ENCODE measurements at regions not wholly inside any gene's neighbourhood (a gene's known extent, or its start where the extent isn't known, plus 50 kb on each side); places are given as distances from the start of the nearest gene placed in this dataset.
"Not testable (repeated sequence)": the region's sequence is repeated elsewhere in the genome, so short reads cannot be mapped to it uniquely, and the experiment has no call there.

DNA sequence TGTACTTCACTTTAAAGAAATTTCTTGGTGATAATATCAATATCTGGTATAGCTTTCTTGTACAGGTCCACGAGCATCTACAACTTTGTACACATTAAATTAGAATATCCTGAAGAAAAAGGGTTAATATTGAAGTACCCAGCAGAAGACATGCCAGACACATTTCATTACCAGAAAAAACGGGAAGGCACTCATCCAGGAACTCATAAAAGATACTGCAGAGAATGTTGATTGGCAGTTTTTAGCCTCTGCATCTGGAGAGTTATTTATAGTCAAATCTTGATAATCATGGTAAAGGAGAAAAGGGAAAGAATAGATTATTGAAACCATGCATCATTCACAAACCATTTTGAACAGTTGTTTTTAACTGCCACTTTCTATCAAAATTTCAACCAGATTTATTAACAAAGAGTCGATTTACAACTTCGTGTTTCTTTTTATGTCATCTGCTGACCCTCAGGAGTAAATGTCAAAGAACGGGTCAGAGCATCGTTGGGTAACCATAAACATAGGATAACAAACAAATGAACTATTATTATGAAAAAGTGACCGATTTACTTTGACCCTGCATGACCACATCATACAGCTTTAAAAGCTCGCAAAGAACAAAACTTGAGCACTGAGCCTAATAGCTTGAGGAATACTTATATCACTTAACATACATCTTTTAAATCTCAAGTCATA is 229.2 kb upstream of the SGK1 start:
- no peak for DNase-seq

DNA sequence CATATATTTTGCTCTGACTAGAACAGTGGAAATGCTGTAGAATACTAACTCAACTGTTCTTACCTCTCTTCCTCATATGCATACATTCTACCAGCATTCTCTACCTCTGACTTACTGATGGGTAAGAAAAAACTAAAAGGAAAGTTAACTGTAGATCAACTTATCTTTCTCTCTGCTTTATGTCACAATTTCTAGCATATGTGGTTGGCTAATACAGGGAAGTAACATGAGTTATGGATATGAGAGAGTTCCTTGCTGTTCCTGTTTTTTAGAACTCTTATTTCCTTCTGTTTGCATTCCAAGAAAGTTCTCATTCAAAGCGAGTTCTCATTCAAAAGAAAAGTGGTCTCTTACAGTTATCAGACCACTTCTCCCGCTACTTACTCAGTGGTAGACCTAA is 226.8 kb upstream of the SGK1 start:
- peak; percentile 5 for DNase-seq

DNA sequence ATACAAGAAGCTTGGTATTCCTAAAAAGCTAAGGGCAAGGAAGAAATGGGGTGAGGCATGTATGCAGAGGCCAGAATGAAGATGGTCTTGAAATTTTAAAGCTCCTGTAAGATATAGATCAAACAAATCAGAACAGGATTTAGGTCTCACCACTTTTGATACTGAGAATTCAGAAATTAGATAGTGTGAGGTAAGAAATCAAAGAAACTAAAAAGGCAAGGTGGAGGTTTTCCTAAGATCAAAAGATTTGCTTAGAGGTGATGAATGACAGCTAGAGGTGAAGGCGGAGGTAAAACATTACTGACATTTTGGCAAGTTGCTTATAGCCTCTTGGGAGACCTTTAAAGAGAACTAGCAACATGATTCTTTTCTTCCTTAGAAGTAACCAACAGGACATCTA is 225.2 kb upstream of the SGK1 start:
- DNase-seq = no peak

DNA sequence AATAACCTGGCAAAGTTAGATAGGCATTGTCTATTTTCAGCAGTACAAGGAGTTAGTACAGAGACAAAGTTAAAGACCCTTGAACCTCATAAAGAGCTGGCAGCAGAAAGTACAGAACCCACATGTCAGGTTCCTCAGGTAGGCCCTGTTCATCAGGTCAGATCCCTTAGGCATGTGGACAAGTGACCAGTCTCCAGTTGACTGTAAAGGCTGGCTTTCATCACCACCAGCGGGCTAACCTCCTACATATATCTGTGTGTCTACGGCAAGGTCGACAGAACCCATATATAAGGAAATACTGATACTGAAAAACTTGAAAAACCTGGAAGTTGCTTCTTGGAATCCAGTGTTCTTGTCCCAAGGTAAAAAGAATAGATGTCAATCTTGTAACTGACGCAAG is 223.1 kb upstream of the SGK1 start:
- DNase-seq = no peak

DNA sequence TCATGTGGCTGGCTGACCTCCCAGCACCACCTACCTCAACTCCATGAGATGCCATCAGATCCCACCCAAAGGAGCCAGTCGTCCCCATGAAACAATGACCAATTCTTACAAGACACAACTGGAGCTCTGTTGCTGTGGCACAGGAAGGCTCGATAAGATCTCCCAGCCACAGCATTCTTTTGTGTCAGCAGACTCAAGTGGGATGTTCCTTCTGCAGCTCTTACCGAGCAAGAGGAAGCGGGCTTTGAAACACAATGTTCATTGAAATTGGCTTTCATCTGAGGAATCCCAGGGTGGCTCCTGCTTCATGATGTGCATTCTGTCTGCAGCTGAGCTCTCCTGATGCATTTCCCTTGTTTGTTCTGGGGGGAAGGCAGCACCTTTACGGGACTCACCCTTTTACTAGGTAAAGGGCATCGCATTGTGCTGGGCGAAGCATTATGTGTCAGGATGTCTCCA is 222.0 kb upstream of the SGK1 start:
- DNase-seq = peak; percentile 53

DNA sequence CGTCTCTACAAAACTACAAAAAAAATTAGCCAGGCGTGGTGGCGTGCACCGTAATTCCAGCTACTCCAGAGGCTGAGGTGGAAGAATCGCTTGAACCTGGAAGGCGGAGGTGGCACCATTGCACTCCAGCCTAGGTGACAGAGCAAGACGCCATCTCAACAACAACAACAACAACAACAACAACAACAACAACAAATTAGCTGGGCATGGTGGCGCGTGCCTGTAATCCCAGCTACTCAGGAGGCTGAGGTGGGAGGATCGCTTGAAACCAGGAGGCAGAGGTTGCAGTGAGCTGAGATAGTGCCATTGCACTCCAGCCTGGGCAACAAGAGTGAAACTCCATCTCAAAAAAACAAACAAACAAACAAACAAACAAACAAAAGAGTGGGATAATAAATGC is 219.9 kb upstream of the SGK1 start:
- DNase-seq = not testable (repeated sequence)

DNA sequence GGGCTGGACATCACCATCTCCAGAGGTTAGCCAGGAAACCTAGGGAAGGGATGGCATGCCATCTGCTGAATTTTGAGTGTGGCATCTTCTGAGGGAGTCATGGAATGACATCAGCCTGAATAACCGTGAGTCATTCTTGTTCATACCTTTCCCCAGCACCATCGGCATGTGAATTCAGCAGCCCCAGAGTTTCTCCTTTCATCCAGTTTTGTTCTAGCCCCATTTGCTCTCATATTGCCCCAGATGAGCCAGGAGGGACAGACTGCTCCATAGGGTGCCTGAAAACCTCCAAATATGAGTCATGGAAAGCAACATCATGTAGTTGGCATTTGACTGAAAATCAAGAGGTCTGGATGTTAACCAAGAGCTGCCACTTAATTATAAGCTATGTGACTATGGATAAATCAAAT is 219.2 kb upstream of the SGK1 start:
- no peak for DNase-seq

DNA sequence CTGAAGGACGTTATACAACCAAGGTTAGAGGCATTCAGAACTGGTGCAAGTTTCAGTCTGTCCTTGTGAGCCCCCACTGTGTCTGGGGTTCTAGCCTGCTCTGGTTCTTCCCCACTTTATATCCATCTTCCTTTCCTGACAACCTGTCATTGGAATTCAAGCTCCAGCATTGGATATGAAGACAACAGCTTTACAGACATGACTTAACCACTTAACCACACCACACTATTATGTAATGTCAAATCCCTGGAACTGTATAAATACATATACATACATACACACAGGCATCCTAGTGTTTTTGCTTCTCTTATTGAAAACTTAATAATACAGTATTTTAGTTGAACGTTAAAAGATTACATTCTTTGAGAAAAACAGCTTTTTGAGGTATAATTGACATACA is 217.9 kb upstream of the SGK1 start:
- peak; percentile 9 for DNase-seq

DNA sequence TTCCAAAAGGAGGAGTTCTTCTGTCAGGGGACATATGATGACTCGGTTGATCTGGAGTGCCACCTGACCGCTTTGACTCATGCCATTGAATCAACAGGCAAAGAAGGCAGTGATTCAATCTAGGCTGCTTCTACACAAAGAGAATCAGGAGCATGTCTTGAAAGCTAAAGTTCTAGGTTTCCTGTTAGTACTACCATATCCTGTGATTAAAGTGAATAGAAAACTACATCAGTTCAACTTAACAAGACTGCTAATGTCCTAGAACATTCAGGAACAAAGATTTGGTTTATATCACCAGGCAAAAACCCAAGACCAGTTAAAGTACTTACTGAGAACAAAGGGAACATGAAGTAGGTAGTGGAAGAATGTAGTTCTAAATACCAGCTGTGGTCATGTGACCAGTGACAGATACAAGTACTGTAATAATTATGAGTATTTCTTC is 216.8 kb upstream of the SGK1 start:
- no peak for DNase-seq

DNA sequence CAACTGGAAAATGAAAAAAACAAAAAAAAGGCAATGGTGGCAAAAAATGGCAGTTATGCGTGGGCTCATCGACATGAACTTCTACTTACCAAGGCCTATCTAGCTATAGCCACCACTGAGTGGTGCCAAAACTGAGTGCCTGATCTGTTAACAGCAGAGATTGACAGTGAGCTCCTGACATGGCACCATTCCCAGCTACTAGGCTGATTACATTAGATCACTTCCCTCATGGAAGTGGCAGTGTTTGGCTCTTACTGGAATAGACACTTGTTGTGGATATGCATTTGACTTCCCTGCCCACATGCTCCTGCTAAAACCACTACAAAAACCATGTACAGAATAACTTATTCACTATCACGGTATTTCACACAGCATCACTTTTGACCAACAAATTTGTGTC is 216.1 kb upstream of the SGK1 start:
- no peak for DNase-seq

DNA sequence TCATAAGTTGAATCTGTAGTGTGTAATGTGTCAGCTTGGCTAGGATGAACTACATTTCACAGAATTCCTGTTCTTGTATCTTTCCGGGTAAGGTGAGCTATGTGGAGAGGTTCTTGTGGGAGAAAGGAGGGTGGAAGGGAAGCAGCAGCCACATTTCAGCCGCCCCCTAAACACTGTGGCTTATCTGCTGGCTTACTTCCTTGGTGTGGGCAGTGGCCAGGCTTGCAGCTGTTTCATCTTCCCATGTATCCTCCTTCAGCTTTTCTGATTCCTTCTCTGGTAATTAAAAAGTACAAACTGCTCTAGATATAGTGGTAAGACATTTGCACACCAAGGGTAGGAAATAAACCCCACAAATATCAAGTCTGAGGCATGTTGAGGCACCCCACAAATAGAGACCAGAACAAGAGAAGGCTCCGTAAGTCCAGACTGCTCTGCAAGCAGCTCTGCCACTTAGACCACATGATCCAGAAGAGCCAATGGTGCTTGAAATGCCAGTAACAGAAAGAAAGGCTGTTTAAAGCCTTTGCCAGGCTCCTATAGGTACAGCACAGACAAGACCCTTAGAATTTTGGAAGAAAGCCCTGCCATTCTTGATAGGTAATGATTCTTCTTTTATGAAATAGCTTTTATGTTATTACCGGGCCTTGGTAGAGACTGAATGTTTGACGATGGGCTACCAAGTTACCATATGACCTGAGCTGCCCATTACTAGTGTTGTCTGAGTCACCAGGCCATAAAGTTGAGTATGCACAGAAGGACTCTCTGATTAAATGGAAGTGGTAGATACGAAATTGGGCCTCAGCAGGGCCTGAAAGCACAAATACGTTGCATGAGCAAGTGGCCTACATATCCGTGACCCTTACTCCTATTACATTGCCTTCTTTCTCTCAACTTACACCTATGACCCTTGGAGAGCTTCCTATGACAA is 215.0 kb upstream of the SGK1 start:
- no peak for DNase-seq

DNA sequence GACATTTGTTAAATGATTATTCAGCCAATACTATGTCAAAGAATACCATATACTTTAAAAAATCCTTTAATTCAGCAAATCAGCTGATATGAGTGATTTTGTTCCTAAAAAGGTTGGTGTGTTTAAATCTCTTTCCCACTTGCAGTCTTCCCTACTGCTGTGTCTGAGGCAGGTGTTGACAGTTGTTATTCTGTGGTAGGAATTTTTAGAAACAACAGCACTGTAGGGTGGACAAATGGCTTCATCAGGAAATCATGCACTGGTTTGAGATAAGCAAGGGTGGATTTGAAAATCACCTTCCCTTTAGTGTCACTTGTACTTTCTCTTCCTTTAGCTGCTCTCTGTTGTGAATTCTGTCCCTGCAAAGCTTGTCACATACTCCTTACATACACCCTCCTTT is 213.7 kb upstream of the SGK1 start:
- DNase-seq = no peak

DNA sequence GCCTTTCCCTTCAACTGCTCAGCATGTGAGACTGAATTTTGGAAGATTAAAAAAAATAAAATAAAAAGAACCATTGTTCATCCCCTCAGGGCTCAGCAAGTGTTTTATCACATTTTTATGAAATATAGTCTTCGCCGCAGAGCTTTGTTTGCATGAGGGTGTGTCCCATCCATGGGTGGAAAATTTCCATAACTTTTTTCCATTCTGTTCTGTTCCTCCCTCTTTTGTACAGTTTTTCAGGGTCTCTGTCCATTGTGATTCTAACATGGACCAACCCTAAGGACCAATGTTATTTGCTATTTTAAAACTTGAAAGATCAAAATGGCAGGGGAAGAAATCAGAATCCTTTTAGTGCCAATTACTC is 213.3 kb upstream of the SGK1 start:
- no peak for DNase-seq

DNA sequence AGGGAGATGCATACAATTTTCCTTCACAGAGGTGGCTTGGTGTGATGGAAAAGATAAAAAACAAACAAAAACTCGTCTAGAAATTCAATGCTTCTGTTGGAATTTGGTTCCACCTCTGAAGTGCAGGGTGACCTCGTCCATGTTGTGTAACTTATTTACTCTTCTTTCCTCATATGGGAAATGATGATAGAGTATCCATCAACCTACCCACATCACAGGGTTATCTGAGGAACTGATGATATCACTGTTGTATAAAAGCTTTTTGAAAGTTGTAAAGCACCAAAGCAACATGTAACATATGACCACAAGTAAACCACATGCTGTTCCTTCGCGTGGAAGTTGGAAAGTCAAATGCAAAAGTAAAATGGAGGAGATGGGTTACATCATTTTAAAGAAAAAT is 212.0 kb upstream of the SGK1 start:
- peak; percentile 14 for DNase-seq

DNA sequence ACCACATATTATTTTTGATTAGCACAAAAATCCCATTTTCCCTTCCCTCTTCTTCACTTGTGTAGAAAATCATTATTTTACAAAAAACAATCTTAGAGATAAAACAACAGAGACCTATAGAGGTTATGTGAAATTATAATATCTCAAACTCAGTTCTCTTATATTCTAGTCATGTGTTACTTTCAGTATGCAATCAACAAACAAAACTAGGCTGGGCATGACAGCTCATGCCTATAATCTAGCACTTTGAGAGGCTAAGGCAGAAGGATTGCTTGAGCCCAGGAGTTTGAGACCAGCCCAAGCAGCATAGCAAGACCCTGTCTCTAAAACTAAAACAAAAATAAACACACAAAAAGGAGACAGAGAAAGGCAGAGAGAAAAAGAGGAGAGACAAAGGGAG is 211.4 kb upstream of the SGK1 start:
- DNase-seq = no peak

DNA sequence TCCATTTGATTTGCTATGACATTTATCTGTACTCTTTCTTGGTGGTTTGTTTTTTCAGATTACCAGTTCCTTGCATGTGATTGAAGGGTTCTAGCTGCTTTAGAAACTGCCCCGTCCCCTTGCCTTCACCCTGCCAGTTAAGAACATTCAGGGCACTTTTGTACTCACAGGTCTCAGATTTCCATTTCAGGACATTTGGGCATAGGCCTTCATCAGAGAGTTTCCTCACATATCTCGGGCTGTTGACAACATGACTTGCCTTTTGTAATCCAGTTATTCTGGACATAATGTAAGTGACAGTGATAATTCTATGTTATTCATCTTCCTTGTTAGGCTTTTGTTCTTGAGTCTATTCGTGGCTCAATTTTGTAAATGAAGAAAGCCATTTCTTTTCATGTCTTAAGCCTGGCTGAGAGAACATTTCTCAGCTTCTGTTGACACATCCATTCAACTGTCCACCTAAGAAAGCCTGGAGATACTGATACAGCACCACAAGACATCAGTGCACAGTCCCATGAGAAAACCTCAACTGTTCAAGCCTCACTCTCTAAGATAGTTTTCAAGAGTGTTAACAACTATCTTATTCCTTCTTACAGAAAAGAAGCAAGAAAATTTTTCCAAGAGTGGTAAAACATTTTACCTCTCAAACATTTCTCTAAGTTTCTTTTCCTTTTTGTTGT is 209.3 kb upstream of the SGK1 start:
- no peak for DNase-seq

DNA sequence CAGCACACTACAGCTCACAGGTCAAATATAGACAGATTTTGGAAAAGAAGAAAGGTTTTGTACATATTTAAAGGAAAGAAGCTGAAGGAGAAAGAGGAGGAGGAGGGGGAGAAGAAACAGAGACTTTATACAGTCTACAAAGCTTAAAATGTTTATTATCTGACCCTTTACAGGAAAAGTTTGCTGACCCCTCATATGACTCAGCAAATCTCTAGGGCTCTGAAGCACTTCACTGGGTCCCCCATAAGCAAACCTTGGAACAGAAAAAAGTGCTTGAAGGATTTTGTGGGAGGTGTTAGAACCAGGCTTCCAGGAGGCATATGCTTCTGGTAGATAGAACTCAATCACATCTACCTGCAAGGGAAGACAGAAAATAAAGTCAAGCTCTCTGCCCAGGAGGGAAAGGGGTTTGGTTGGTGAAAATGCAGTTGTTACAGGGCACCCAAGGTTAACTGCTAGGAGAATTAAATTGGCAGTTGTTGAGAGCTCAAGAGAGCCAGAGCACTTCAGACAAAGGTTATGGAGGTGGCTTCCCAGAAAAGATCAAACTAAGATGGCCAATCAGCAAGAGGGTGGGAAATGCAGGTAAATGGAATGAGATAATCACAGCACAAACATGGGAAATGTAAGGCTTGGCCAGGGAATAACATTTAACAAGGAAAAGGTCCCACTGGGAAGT is 207.4 kb upstream of the SGK1 start:
- peak; percentile 6 for DNase-seq

DNA sequence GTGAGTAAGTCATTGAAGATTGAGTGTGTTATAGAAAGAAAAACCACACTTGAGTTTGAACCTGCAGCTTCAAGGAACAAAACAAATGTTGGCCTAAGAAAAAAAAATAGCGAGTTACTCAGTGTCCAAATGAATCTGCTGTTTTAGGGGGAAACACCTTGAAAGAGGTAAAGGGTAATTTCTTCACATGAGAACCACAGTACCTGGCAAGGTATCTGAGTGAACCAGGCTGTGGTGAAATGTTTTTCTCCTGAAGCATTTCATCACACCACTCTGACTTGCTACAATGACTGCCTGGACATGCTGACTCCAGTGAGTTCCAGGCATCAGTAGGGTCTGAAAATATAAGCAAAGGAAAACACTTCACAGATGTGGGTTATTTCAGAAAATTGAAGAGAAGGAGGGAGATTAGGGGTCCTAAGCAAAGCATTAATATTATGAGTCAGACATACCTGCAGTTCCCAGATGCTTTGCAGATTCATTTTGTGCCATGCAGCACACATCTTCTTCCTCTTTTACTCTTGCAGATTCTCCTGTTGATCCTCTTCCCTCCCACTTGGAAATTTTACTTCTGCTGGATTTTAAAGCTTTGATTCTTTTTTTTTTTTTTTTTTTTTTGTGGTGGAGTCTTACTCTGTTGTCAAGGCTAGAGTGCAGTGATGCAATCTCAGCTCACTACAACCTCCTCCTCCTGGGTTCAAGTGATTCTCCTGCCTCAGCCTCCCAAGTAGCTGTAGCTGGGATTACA is 206.2 kb upstream of the SGK1 start:
- no peak for DNase-seq

DNA sequence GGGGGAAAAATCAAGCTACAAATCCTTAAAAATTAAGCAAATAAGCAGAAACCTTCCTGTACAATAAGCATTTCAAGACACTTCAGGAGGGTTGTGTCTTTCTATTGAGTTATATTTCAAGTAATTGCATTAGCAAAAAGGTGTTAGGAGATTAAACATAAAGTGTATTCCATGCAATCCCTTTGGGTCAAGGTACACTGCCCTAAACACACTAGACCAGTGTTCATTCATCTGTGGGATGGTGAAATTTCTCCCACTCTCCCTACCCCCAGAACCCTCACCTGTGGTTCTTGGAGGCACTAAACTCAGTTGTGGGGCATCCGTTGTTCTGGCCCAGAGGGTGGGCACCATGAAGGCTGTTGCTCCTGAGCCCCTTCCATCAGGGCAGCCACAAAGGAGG is 205.1 kb upstream of the SGK1 start:
- no peak for DNase-seq

DNA sequence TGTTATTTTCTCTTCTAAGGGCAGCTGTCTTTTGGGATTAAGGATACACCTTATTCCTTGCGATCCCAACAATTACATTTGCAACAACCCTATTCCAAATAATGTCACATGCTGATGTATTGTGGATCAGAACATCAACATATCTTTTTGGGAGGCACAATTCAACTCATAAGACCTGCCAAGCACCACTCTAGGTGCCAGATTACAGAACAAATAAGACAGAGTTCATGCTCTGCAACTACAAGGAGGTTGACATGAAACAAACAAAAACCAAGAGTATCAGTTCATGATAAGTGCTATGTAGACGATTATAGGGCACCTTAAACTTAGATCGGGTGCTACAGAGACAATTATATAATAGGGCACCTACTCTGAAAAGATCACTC is 203.2 kb upstream of the SGK1 start:
- no peak for DNase-seq

DNA sequence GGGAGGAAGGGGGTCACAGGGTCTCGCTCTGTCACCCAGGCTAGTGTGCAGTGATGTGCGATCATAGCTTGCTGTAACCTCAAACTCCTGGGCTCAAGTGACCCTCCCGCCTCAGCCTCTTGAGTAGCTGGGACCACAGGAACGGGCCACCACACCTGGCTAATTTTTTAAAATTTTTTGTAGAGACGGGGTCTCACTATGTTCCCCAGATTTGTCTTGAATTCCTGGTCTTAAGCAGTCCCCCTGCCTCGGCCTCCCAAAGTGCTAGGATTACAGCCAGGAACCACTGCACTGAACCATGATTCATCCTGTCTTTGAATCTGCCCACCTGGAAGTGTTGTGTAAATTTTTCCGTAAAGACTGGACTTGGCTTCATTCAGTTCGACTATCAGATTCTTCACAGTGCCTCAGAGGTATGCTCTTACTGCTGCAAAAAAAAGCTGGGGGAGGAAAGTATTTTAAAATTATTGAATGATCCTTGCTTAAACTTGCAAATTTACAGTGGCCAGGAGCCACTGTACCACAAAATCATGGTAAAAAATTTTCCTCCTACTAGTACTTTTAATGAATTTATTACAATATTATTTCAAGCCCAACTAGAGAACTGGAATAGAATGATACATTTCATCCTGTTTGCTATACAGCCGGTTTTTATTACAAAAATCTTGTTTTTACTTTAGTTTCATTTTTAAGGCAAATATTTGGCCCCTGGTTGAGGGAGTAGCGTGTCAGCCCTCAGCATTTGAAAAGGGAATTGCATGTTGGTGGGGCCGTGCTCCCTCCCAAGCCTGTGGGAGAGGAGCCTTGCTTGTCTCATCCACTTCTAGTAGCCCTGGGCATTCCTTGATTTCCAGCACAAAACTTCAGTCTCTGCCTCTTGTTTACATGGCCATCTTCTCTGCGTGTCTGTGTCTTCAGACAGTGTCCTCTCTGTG is 202.5 kb upstream of the SGK1 start:
- no peak for DNase-seq

Data from hematopoietic multipotent progenitor cell treated with erythropoietin and hydrocortisone succinate and interleukin-3 and kit ligand, for 6 days (in vitro differentiated cells).